ENCODE measurements at regions not wholly inside any gene's neighbourhood (a gene's known extent, or its start where the extent isn't known, plus 50 kb on each side); places are given as distances from the start of the nearest gene placed in this dataset.

DNA sequence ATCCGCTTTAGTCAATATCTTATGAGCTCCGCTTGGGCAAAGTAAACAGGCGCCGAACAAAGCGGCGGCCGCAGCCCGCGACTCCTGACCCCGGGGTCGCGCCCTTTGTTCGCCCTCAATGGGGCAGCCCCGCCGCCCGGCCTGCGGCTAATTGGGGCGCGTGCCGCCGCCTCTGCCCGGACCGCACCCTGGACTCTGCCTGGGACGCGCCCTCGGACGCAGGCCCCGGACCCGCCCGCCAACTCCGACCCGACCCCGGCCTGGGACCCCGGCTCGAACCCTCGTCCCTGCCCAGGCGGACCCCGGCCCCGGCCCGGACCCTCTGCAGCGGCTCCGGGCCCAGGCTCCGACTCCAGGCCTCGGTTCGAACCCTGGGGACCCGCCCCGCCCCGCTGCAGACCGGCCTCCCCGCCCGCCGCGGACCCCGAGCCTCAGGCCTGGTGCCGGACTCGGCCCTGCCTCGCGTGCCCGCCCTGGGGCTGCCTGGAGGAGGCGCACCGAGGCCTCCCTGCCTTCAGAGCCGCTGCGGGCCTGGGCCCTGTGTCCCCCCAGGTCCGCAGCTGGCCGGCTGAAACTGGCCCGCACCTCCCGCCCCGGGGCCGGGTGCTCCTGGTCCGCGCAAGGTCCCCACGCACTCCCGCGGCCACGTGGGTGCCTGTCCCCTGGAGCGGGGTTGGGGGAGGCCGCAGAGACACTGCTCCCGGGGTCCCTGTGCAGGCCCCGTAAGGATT lies 84.7 kb upstream of the WNT7B start:
- TF ChIP-seq CTCF (conservative IDR thresholded peaks at IDR 0.05) (no peak; the same call in 1 of the 2 replicates), ZFX (IDR thresholded peaks at IDR 0.05) (peak; percentile 93)
- H3K27ac ChIP-seq = peak overlapping the region; percentile 98

DNA sequence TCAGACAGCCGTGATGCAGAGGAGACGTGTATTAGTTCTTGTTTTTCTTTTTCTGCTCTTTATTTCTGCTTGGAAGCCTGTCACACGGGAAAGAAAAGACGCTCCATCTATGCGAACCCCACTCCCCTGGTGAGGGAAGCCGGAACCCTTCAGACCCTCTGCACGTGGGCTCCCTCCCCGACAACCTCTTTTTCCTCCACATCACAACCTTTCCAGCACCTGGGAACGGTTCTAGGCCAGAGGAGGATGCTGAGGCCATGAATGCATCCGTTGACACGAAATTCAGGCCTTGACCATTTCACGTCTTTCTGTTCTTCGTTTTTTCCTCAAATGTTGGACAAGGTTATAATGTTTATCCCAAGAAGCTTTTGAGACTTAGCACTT lies 85.3 kb upstream of the WNT7B start:
- TF ChIP-seq ZFX (IDR thresholded peaks at IDR 0.05) (no peak), CTCF (conservative IDR thresholded peaks at IDR 0.05) (no peak)
- peak overlapping the region; percentile 98 for H3K27ac ChIP-seq

DNA sequence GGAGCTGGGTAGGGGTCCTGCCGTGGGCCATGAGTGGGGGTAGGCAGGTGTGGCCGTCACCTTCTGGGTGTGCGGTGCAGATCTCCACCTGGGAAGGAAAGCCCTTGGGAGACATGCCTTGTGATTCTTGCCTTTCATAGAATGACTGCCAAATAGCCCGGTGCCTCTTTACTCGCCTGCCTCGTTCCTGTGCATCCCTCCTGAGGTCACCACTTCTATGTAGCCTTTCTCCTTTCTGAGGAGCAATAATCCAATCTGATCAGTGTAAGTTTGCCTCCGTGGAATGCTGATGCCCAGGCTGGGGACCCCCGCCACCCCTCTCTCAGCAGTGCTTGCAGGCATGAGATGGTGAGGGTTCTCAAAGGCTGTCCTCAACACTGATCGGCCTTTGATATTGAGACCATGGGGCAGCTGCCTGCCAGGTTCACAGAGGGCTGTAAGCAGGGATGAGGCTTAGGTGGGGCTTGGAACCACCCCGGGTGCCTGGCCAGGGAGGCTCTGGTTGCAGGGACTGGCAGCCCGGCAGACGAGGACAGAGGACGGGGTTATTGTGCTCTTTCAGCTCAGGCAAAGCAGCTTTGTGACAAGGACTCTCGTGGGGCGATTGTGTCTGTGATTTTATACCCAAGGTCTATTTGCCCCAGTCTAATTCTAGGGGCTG lies 86.1 kb upstream of the WNT7B start:
- H3K27ac ChIP-seq = peak overlapping the region; percentile 98
- TF ChIP-seq ZFX (IDR thresholded peaks at IDR 0.05) (no peak), CTCF (conservative IDR thresholded peaks at IDR 0.05) (no peak)

- TF ChIP-seq CTCF (conservative IDR thresholded peaks at IDR 0.05) = no peak
- no peak for TF ChIP-seq ZFX (IDR thresholded peaks at IDR 0.05)
- H3K27ac ChIP-seq = peak overlapping the region; percentile 98
Observed at GRCh38 chr22:46063846-46064227, 86.5 kb upstream of the PPARA start.

- no peak for TF ChIP-seq CTCF (conservative IDR thresholded peaks at IDR 0.05)
- TF ChIP-seq ZFX (IDR thresholded peaks at IDR 0.05) = peak; percentile 48
- H3K27ac ChIP-seq = peak overlapping the region; percentile 98
Observed at GRCh38 chr22:46064228-46064965, 85.9 kb upstream of the PPARA start.

DNA sequence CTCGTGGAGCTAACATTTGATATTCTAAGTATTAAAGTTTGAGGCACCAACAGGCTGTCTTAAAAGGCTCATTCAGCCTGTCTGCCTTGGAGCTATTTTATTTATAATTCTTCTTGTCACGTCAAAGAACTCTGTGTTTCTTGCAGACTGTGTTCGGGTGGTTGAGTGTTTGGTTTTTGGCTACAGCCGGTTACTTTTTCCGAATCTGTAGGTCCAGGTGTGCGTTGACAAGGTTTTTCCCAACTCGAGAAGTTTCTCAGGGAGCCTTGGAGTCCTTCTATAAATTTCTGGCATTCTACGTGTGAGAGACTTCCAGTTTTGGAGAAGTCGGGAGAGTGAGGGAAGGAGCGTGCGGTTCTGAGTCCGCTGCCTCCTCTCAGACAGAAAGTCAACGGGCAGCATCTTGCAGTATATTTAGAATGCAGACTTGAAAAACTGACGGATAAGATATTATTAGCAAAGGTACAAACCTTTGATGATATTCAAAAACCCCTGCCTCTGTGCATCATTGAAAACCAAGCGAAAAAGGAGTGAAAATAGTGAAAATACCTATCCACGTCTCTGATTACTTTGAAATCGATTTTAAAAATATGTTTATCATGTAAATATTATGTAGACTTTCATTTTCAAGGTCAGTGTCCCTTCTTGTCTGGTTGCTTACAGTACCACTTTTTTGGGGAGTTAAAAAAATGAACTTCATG lies 85.2 kb upstream of the PPARA start:
- peak overlapping the region; percentile 98 for H3K27ac ChIP-seq
- TF ChIP-seq CTCF (conservative IDR thresholded peaks at IDR 0.05) = no peak
- no peak; the same call in 1 of the 2 replicates for TF ChIP-seq ZFX (IDR thresholded peaks at IDR 0.05)

All from C4-2B (cell line).